H1 (cell line): ENCODE measurements at regions not wholly inside any gene's neighbourhood (a gene's known extent, or its start where the extent isn't known, plus 50 kb on each side); places are given as distances from the start of the nearest gene placed in this dataset.

Experiments used
- CBX5 ChIP-seq: fragments of 300-800, 300-1000 bp; sonication (generic); IDR thresholded peaks from 2 replicates; pipeline ENCODE4 v1.7.1; 2016; ENCODE audit warnings: antibody characterized with exemption, low read length, low read depth
- CHD2 ChIP-seq: IDR thresholded peaks from 2 replicates; pipeline ENCODE4 v1.6.1; 2012; ENCODE audit warnings: low read length, improper control_type of control experiment
- CREB1 ChIP-seq: IDR thresholded peaks from 2 replicates; pipeline ENCODE4 v1.6.1; 2012; ENCODE audit warnings: inconsistent platforms
- EP300 ChIP-seq, 2 experiments: IDR thresholded peaks; 1 replicate in 1 of 2; 2 replicates in 1 of 2; pipeline ENCODE4 v1.6.1; 2011 to 2012; ENCODE audit warnings: low read depth in 2 of 2, low read length in 2 of 2, mild to moderate bottlenecking in 2 of 2, borderline replicate concordance in 1 of 2, inconsistent platforms in 1 of 2, moderate library complexity in 1 of 2
- GABPA ChIP-seq: IDR thresholded peaks from 2 replicates; pipeline ENCODE4 v1.6.1; 2011; ENCODE audit warnings: mild to moderate bottlenecking, low read length, moderate library complexity, borderline replicate concordance; ENCODE audit not compliant: insufficient read depth
- HDAC2 ChIP-seq, 2 experiments: fragments of 300-600 bp in 1 of 2; sonication (generic) in 1 of 2; IDR thresholded peaks; 2 replicates each; pipeline ENCODE4 v1.6.1; 2011 to 2012; ENCODE audit warnings: low read depth in 2 of 2, low read length in 2 of 2, mild to moderate bottlenecking in 2 of 2, moderate library complexity in 2 of 2, borderline replicate concordance in 1 of 2, inconsistent platforms in 1 of 2
- NANOG ChIP-seq: IDR thresholded peaks from 2 replicates; pipeline ENCODE4 v1.6.1; 2011; ENCODE audit warnings: low read length, low read depth, mild to moderate bottlenecking, inconsistent platforms; ENCODE audit not compliant: insufficient read depth, poor library complexity, severe bottlenecking
- SIRT6 ChIP-seq: IDR thresholded peaks from one replicate; pipeline ENCODE4 v1.7.1; 2012; ENCODE audit warnings: low read length, inconsistent platforms
- TF ChIP-seq, protein P1 (sequence below): fragments of 300-600 bp; sonication (generic); IDR thresholded peaks from 2 replicates; pipeline ENCODE4 v1.7.1; 2012; ENCODE audit warnings: low read length, moderate library complexity, mild to moderate bottlenecking, inconsistent platforms; ENCODE audit not compliant: insufficient replicate concordance
- TF ChIP-seq, protein P2 (sequence below): IDR thresholded peaks from 2 replicates; pipeline ENCODE4 v1.6.1; 2012; ENCODE audit warnings: inconsistent platforms

DNA sequence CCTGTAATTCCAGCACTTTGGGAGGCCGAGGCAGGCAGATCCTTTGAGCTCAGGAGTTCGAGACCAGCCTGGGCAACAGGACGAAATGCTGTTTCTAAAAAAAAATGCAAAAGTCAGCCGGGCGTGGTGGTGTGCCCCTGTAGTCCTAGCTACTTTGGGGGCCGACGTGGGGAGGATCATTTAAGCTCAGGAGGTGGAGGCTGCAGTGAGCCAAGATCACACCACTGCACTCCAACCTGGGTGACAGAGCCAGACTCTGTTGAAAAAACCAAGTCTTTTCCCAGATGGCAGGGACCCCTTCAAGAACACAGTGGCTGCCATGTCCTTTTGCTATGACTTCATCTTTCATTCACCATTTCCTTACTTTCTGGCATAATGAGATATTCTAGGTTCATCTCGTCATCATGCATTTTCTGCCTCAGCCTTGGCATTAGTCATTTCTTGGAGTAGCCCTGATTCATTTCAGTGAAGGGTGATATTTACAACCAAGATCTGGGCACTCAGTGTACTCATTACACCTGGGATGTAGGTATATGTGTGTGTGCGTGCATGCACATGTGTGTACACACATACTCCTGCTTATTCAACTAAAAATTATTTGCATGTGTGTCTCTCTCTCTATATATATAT is 61.4 kb upstream of the TOX2 start (continued):
- TF ChIP-seq, protein P1, sequence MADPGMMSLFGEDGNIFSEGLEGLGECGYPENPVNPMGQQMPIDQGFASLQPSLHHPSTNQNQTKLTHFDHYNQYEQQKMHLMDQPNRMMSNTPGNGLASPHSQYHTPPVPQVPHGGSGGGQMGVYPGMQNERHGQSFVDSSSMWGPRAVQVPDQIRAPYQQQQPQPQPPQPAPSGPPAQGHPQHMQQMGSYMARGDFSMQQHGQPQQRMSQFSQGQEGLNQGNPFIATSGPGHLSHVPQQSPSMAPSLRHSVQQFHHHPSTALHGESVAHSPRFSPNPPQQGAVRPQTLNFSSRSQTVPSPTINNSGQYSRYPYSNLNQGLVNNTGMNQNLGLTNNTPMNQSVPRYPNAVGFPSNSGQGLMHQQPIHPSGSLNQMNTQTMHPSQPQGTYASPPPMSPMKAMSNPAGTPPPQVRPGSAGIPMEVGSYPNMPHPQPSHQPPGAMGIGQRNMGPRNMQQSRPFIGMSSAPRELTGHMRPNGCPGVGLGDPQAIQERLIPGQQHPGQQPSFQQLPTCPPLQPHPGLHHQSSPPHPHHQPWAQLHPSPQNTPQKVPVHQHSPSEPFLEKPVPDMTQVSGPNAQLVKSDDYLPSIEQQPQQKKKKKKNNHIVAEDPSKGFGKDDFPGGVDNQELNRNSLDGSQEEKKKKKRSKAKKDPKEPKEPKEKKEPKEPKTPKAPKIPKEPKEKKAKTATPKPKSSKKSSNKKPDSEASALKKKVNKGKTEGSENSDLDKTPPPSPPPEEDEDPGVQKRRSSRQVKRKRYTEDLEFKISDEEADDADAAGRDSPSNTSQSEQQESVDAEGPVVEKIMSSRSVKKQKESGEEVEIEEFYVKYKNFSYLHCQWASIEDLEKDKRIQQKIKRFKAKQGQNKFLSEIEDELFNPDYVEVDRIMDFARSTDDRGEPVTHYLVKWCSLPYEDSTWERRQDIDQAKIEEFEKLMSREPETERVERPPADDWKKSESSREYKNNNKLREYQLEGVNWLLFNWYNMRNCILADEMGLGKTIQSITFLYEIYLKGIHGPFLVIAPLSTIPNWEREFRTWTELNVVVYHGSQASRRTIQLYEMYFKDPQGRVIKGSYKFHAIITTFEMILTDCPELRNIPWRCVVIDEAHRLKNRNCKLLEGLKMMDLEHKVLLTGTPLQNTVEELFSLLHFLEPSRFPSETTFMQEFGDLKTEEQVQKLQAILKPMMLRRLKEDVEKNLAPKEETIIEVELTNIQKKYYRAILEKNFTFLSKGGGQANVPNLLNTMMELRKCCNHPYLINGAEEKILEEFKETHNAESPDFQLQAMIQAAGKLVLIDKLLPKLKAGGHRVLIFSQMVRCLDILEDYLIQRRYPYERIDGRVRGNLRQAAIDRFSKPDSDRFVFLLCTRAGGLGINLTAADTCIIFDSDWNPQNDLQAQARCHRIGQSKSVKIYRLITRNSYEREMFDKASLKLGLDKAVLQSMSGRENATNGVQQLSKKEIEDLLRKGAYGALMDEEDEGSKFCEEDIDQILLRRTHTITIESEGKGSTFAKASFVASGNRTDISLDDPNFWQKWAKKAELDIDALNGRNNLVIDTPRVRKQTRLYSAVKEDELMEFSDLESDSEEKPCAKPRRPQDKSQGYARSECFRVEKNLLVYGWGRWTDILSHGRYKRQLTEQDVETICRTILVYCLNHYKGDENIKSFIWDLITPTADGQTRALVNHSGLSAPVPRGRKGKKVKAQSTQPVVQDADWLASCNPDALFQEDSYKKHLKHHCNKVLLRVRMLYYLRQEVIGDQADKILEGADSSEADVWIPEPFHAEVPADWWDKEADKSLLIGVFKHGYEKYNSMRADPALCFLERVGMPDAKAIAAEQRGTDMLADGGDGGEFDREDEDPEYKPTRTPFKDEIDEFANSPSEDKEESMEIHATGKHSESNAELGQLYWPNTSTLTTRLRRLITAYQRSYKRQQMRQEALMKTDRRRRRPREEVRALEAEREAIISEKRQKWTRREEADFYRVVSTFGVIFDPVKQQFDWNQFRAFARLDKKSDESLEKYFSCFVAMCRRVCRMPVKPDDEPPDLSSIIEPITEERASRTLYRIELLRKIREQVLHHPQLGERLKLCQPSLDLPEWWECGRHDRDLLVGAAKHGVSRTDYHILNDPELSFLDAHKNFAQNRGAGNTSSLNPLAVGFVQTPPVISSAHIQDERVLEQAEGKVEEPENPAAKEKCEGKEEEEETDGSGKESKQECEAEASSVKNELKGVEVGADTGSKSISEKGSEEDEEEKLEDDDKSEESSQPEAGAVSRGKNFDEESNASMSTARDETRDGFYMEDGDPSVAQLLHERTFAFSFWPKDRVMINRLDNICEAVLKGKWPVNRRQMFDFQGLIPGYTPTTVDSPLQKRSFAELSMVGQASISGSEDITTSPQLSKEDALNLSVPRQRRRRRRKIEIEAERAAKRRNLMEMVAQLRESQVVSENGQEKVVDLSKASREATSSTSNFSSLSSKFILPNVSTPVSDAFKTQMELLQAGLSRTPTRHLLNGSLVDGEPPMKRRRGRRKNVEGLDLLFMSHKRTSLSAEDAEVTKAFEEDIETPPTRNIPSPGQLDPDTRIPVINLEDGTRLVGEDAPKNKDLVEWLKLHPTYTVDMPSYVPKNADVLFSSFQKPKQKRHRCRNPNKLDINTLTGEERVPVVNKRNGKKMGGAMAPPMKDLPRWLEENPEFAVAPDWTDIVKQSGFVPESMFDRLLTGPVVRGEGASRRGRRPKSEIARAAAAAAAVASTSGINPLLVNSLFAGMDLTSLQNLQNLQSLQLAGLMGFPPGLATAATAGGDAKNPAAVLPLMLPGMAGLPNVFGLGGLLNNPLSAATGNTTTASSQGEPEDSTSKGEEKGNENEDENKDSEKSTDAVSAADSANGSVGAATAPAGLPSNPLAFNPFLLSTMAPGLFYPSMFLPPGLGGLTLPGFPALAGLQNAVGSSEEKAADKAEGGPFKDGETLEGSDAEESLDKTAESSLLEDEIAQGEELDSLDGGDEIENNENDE = no peak
- TF ChIP-seq EP300 (IDR thresholded peaks at IDR 0.05; ENCODE audit: borderline replicate concordance in 1 of 2, low read depth in 2 of 2, low read length in 2 of 2) (no peak), NANOG (no peak), CHD2 (no peak), SIRT6 (no peak), CREB1 (no peak), HDAC2 (IDR thresholded peaks at IDR 0.05; ENCODE audit: borderline replicate concordance in 1 of 2, low read depth in 2 of 2, low read length in 2 of 2) (no peak), GABPA (no peak), CBX5 (no peak)
- TF ChIP-seq, protein P2, sequence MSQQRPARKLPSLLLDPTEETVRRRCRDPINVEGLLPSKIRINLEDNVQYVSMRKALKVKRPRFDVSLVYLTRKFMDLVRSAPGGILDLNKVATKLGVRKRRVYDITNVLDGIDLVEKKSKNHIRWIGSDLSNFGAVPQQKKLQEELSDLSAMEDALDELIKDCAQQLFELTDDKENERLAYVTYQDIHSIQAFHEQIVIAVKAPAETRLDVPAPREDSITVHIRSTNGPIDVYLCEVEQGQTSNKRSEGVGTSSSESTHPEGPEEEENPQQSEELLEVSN = no peak
